Suprapubic skin (tissue), 4 donors: ENCODE measurements at regions not wholly inside any gene's neighbourhood (a gene's known extent, or its start where the extent isn't known, plus 50 kb on each side); places are given as distances from the start of the nearest gene placed in this dataset.

Experiments used
- DNase-seq, 2 donors: peaks; one replicate each; pipeline ENCODE4 v3.0.0-alpha.2; 2019; ENCODE audit warnings: low spot score in 2 of 2
- H3K27ac ChIP-seq: fragments of 200-600 bp; sonication (generic); one replicate; pipeline ENCODE4 v1.5.1; 2019
- H3K27me3 ChIP-seq: fragments of 200-600 bp; sonication (generic); one replicate; pipeline ENCODE4 v1.5.1; 2019
- H3K36me3 ChIP-seq: fragments of 200-600 bp; sonication (generic); one replicate; pipeline ENCODE4 v1.5.1; 2019
- H3K4me1 ChIP-seq: fragments of 200-600 bp; sonication (generic); one replicate; pipeline ENCODE4 v1.5.1; 2019
- H3K4me3 ChIP-seq: fragments of 200-600 bp; sonication (generic); one replicate; pipeline ENCODE4 v1.5.1; 2019; ENCODE audit warnings: mild to moderate bottlenecking
- H3K9me3 ChIP-seq: fragments of 200-600 bp; sonication (generic); one replicate; pipeline ENCODE4 v1.5.1; 2019
- EP300 ChIP-seq: sonication (generic); formaldehyde crosslinking; IDR thresholded peaks from one replicate; pipeline ENCODE4 v1.6.1; 2017; ENCODE audit warnings: antibody characterized with exemption
- POLR2A ChIP-seq, 2 donors: fragments of 450-650 bp; IDR thresholded peaks; one replicate each; pipeline ENCODE4 v1.6.1; 2017; ENCODE audit warnings: antibody characterized with exemption in 2 of 2, mild to moderate bottlenecking in 2 of 2, moderate library complexity in 2 of 2
- POLR2AphosphoS5 ChIP-seq, 3 donors: sonication (generic); formaldehyde crosslinking; IDR thresholded peaks; one replicate each; pipeline ENCODE4 v1.6.1; 2017; ENCODE audit warnings: antibody characterized with exemption in 3 of 3
- WGBS: methylation state at CpG from one replicate; pipeline ENCODE4 v1.1.5; 2018; 5-methylcytosine and 5-hydroxymethylcytosine counted together
- TF ChIP-seq, protein P1 (sequence below), 2 donors: fragments of 200-600 bp in 1 of 2; fragments of 450-650 bp in 1 of 2; sonication (generic) in 1 of 2; IDR thresholded peaks; one replicate each; pipeline ENCODE4 v1.5.1; 2016 to 2019; ENCODE audit warnings: antibody characterized with exemption in 2 of 2, mild to moderate bottlenecking in 1 of 2, moderate library complexity in 1 of 2

DNA sequence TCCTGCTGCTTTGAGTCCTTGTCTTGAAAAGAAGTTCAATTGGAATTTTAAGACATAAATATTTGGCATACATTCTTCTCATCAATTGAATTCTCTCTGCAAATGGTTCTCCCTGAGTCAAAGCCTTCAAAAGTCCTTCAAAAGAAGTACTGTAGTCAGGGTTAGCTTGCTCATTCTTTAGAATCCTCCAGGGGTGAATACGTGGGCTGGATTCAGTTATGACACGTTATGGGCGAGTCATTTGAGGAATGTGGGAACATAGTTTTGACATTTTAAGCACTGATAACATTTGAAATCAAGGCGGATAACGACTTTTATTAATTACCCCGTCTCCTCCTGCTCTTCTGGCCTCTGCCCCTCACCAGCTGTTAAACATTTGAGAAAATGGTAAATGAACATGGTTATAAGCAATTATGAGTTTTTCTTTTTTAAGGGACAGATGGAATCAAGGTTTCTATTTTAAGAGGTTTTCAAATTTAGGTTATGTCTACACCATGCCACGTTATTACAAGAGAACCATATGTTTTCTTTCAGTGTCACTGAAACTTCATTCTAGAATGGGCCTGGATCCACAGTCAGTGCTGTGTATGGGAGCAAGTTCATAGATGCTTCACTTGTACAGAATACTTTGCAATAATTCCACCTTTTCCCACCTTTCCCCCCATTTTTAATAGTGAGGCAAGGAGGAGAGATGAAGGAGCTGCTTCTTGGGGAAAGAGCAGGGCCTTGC, 273.1 kb downstream of the TSN start:
- 23% methylated on average over 7 of the region's 7 CpGs for WGBS

DNA sequence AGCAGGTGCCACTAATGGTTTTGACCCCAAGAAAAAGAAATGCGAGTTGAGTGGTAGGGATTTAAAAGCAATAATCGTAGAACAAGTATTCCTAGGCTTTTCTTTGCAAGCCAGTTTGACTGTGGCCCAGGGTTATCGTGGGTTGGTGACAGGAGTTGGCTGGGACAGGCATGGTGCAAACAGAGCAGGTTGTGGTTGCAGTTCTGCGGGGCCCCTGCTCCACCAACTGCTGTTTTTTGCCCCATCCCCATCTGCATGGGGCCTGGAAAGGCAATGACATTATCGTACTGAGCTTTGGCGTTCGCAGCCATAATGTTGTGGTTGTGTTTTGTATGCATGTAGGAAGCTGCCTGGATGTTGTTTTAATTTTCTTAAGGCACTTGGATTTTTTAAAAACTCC, 274.0 kb downstream of the TSN start:
- H3K9me3 ChIP-seq: no peaks in the 10 kb centered on the region
- DNase-seq: no peak

More for the DNA sequence above, 273.1 kb downstream of the TSN start:
- no peak for DNase-seq
- H3K4me1 ChIP-seq: no peaks in the 10 kb centered on the region
- no peaks in the 10 kb centered on the region for H3K9me3 ChIP-seq
- H3K36me3 ChIP-seq: no peaks in the 10 kb centered on the region
- H3K27ac ChIP-seq: no peak overlapping the region
- H3K4me3 ChIP-seq: no peak overlapping the region
- TF ChIP-seq EP300 (no peak), POLR2A (IDR thresholded peaks at IDR 0.05) (no peak), POLR2AphosphoS5 (IDR thresholded peaks at IDR 0.05) (no peak)
- TF ChIP-seq, protein P1, sequence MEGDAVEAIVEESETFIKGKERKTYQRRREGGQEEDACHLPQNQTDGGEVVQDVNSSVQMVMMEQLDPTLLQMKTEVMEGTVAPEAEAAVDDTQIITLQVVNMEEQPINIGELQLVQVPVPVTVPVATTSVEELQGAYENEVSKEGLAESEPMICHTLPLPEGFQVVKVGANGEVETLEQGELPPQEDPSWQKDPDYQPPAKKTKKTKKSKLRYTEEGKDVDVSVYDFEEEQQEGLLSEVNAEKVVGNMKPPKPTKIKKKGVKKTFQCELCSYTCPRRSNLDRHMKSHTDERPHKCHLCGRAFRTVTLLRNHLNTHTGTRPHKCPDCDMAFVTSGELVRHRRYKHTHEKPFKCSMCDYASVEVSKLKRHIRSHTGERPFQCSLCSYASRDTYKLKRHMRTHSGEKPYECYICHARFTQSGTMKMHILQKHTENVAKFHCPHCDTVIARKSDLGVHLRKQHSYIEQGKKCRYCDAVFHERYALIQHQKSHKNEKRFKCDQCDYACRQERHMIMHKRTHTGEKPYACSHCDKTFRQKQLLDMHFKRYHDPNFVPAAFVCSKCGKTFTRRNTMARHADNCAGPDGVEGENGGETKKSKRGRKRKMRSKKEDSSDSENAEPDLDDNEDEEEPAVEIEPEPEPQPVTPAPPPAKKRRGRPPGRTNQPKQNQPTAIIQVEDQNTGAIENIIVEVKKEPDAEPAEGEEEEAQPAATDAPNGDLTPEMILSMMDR (IDR thresholded peaks at IDR 0.05): no peak
- H3K27me3 ChIP-seq: no peaks in the 10 kb centered on the region

DNA sequence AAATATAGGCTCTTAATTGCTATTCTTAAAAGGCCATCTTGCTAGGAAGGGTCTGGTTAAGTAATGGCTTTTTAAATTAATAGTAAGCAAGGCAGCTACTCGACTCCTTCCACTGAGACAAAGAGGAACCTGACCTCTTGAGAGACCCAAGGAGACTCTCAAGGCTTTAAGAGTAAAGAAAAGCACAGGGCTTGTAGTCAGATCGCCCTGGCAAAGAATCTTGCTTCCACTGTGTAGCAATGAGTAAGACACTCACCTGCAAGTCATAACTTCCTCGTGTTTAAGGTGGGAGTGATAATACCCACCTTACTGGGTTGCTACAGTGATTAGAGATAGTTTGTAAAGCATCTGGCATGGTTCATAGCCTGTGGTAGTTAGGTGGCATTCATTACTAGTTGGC, 274.5 kb downstream of the TSN start:
- no peak overlapping the region for H3K27ac ChIP-seq
- TF ChIP-seq POLR2A (IDR thresholded peaks at IDR 0.05) (no peak), EP300 (no peak), POLR2AphosphoS5 (IDR thresholded peaks at IDR 0.05) (no peak)
- TF ChIP-seq, protein P1 (IDR thresholded peaks at IDR 0.05): no peak
- no peak overlapping the region for H3K4me3 ChIP-seq
- H3K9me3 ChIP-seq: no peaks in the 10 kb centered on the region
- H3K27me3 ChIP-seq: no peaks in the 10 kb centered on the region
- H3K4me1 ChIP-seq: no peaks in the 10 kb centered on the region
- no peaks in the 10 kb centered on the region for H3K36me3 ChIP-seq
- DNase-seq: no peak
- WGBS: 76% methylated on average over 3 of the region's 3 CpGs

More for the DNA sequence above, 274.0 kb downstream of the TSN start:
- Histone ChIP-seq H3K4me1 (no peaks in the 10 kb centered on the region), H3K27me3 (no peaks in the 10 kb centered on the region), H3K27ac (no peak overlapping the region), H3K4me3 (no peak overlapping the region), H3K36me3 (no peaks in the 10 kb centered on the region)
- TF ChIP-seq POLR2A (IDR thresholded peaks at IDR 0.05) (no peak), EP300 (no peak), POLR2AphosphoS5 (IDR thresholded peaks at IDR 0.05) (no peak)
- TF ChIP-seq, protein P1 (IDR thresholded peaks at IDR 0.05): no peak
- WGBS: 90% methylated on average over 7 of the region's 7 CpGs

DNA sequence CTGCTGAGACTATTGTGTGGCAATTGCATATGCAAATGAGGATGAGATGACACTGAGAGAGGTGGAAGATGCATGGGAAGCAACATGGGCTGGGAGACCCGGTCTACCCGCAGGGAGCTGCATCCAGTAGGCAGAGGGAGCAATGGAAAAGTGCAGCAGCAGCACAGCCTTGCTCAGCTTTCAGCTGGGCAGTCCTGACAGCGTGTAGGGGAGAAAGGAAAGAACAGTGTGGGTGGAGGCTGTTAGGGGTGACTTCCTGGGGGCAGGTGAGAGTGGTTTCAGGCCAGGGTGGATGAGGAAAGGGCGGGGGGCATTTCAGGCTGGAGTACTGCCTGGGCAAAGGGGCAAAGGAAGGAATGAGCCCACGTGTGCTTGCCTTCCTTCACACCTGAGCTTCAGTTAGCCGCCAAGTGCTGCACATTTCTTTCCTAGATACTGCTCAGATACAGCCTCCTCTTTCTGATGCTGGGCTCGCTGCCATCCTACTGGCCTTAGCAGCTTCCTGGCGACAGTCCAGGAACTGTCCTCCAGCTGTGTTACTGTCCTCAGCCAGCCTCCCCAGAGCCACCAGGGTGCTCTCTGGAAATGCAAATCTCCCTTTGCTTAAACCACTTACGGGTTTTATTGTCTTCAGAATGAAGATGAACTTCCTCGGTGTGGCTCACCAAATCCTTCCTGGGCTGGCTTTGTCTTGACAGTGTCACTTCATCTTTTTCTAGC, 276.3 kb downstream of the TSN start:
- Histone ChIP-seq H3K4me1 (no peaks in the 10 kb centered on the region), H3K27ac (no peak overlapping the region), H3K36me3 (no peaks in the 10 kb centered on the region), H3K27me3 (no peaks in the 10 kb centered on the region), H3K4me3 (no peak overlapping the region), H3K9me3 (no peaks in the 10 kb centered on the region)
- WGBS: 61% methylated on average over 10 of the region's 10 CpGs
- DNase-seq: no peak
- TF ChIP-seq EP300: no peak
- TF ChIP-seq POLR2A (IDR thresholded peaks at IDR 0.05): no peak
- TF ChIP-seq POLR2AphosphoS5 (IDR thresholded peaks at IDR 0.05): no peak
- TF ChIP-seq, protein P1 (IDR thresholded peaks at IDR 0.05): no peak

DNA sequence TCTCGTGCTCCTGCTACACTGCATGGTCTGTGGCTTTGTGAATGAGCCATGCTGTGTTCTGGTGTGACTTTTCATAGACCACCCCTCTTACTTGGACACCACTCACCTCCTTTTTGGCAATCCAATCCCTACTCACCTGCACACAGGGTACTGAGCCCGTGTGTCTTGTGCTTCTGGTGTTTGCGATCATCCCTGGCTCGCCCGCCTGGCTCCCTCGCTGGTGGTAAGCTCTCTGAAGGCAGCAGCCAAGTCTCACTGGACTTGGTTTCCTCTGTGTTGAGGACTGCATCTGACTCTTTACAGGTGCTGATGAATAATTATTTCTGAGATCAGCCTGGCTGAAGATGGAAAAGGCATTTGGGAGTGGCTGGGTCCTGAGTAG, 276.8 kb downstream of the TSN start:
- H3K36me3 ChIP-seq: no peaks in the 10 kb centered on the region
- no peaks in the 10 kb centered on the region for H3K27me3 ChIP-seq
- H3K4me1 ChIP-seq: no peaks in the 10 kb centered on the region
- no peak overlapping the region for H3K4me3 ChIP-seq
- H3K27ac ChIP-seq: no peak overlapping the region
- TF ChIP-seq, protein P1 (IDR thresholded peaks at IDR 0.05): no peak
- TF ChIP-seq EP300 (no peak), POLR2AphosphoS5 (IDR thresholded peaks at IDR 0.05) (no peak), POLR2A (IDR thresholded peaks at IDR 0.05) (no peak)
- WGBS: 85% methylated on average over 6 of the region's 6 CpGs
- H3K9me3 ChIP-seq: no peaks in the 10 kb centered on the region
- DNase-seq: no peak
